OCI-M2 (cell line): ENCODE measurements at regions not wholly inside any gene's neighbourhood (a gene's known extent, or its start where the extent isn't known, plus 50 kb on each side); places are given as distances from the start of the nearest gene placed in this dataset.
"Not testable (repeated sequence)": the region's sequence is repeated elsewhere in the genome, so short reads cannot be mapped to it uniquely, and the experiment has no call there.

ENCODE experiments used
- DNase-seq: peaks from one replicate; lab custom pipeline; 2025; ENCODE audit not compliant: unreplicated experiment; lab: John Stamatoyannopoulos, UW

DNA sequence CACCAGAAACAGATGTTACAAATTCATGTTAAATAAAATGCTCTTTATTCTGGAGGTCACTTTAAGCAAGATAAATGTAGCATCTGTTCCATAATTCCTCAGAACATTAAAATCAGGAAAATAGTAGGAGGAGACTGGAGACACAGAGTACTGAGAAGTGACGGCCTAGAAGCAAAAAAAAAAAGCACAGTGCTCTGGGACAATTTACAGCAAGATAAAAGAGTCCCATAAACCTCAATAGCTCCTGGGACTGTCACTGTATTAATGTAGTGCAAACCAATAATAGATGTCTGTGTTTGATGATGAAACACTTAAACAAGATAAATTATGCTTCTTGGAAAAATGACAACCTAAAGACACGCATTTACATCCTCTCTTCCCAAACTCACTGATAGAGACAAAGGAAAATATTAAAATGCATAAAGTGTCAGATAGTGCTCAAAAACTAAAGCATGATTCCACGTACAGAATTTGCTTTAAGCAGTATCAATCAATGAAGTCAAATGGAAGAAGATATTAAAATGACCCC, 338.8 kb upstream of the REG3G start:
- DNase-seq = no peak

DNA sequence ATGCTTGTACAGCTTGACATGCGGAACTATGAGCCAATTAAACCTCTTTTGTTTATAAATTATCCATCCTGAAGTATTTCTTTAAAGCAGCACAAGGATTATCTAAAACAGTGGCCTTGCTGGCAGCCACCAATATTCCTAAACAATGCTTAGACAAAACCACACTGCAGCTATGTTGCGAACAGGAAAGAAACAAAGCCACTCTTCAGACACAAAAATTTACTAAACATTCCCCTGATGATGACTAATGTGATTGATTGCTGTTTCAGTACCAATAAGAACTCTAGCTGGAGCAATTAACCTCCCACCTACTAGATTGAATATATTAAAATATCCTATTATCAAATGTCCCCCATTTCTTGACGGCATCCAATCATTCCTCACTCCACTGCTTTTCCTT, 325.8 kb upstream of the REG3G start:
- no peak for DNase-seq

DNA sequence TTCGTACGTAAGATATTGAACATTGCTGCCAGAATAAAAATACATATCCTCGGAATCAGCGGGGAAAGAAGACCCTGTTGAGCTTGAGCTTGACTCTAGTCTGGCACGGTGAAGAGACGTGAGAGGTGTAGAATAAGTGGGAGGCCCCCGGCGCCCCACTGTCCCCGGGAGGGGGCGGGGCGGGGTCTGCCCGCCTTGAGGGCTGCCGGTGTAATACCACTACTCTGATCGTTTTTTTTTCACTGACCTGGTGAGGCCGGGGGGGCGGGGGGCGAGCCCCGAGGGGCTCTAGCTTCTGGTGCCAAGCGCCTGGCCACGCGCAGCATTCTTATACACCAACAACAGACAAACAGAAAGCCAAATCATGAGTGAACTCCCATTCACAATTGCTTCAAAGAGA, 324.0 kb upstream of the REG3G start:
- DNase-seq = no peak

DNA sequence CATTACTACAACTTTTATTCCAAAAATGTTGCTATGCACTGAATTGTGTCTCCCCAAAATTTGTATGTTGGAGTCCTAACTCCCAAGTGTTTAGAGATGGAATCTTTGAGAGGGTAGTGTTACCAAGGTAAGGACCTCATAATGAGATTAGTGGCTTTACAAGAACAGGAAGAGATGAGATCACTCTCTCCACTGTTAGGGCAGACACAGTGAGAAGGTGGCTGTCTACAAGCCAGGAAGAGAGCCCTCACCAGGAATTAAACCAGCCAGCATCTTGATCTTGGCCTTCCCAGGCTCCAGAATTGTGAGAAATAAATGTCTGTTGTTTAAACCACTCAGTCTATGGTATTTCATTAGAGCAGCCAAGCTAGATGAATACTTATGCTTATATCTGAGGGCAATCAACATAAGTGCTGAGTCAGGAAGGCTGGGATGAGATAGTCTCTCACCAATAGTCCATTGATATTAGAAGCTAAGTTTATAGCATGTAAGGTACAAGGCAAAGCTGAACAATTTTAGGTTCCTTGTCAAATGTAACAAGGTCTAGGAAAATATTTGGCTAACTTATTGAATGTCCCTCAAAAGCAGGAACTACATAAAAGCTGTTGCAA, 317.6 kb upstream of the REG3G start:
- DNase-seq = no peak

DNA sequence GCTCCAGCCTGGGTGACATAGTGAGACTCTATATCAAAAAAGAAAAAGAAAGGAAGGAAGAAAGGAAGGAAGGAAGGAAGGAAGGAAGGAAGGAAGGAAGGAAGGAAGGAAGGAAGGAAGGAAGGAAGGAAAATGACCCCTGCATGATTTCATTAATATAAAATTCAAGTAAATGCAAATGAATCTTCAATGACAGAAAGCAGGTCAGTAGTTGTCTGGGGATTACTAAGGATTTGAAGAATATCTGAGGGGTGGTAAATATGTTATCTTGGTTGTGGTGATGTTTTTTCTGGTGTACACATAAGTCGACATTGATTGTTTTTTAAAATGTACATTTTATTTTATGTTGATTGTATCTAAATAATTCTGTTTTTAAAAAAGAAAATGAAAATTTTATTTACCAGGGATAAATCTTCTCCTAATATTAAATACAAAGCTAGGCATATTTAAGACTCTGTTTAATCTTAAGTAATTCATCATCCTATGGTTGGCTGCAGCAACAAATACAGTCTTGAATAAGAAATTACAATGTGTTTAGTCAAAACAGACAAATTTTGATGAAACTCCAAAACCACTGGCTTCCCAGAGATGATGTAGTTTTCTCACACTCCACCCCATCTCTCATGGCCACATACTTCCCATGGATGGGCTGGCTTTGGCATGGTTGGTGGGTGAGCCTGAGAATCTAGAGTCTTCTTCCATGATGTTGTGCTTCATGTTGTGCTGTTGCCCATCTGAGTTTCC, 314.7 kb upstream of the REG3G start:
- DNase-seq = no peak

DNA sequence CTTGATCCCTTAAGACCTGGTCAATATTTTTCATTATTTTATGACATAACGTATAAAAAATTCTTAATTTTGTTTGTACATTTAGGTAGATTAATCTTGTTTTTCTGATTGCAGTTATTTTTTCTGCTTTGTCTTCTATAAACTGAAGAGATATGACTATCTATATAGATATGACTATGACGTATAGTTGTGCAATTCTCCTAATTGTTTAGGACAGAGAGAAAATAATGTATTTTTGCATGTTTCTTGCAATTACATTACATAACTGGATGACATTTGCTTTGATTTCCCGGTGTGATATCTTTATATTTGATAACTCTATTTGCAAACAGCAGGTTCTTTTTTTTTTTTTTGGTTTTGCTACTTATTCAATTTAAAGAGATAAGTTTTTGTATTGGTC, 310.2 kb upstream of the REG3G start:
- no peak for DNase-seq

DNA sequence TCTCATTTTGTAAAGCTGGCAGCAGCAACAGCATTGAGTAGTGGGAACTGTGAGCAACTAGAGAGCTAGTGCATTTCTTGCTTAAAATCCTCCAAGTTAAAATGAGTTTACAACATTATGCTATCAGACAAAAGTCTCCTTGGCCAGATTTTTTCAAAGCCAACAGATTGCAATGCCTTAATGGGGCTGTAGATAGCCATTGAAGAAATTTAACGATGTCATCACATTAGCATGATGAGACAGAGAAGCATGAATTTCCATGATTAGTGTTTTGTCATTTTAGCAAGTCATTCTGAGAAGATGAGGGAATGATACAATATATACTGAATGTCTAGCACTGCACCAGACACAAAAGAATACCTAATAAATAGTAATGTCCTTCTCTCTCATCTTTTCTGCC, 307.5 kb upstream of the REG3G start:
- DNase-seq = no peak

DNA sequence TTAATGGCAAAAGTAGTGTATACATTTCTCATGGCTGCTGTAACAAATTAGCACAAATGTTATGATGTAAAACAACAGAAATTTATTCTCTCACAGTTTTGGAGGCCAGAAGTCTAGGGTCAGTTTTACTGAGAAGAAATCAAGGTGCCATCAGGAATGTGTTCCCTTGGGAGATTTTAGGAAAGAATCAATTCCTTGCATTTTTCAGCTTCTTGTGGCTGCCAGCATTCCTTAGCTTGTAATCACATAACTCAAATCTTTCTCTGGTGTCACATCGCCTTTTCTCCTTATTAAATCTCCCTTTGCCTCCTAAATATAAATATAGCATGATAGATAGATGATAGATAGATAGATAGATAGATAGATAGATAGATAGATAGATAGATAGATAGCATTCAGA, 307.0 kb upstream of the REG3G start:
- DNase-seq = no peak

DNA sequence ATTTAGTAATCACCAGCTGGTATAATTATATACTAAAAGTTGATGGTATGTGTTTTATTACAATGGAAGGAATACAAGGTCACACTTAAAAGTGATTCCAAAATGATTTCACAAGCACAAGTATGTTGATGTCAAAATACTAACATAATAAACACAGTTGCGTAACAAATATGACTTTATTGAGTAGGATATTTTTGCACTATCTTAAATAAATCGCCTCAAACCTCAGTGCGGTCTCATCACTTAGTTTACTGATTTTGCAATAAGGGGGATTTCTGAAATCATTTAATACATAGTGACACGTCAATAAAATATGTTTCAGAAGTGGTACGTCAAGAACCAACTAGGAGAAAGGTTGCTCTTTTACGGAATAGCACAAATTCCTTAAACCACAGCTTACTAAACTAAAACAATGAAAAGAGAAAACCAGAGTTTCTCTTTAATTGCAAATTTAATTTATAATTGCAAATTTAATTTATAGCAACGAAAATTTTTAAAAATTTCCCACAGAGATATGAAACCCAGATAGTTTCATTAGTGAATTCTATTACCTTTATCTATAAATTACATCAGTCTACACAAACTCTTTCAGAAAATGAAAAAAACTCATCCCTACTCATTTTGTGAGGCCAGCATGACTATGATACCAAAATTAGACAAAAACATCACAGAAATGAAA, 304.0 kb upstream of the REG3G start:
- no peak for DNase-seq

DNA sequence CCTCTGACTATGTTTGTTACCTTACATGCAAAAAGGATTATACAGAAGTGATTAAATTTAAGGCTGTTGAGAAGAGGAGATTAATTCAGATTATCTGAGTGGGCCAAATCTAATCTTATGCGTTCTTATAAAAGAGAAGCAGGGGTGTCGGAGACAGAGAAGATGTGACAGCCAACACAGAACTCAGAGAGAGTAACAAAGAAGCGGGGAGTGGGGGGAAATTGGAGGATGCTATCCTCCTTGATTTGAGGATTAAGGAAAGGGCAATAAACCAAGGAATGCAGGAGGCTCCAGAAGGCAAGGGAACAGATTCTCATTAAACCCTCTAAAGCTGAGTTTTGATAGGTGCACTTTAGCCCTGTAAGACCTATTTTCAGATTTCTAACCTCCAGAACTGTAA, 291.3 kb upstream of the REG3G start:
- DNase-seq = no peak

DNA sequence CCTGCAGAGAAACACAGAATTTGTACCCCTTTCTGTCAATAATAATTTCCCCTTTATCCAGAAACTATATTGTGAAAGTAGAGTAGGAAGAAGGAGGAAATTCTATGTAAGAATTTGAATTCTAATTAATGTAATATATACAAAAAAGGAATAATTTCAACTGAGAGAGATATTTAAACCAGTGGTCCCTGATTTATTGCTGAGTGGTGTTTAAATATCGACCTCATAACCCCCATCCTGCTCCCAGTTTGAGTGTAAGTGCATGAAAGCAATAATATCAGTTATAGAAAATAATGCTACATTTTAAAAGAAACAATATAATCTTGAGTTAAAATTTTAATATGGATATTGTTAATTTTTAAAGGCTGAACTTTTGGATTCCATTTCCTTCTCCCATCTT, 286.2 kb upstream of the REG3G start:
- no peak for DNase-seq

DNA sequence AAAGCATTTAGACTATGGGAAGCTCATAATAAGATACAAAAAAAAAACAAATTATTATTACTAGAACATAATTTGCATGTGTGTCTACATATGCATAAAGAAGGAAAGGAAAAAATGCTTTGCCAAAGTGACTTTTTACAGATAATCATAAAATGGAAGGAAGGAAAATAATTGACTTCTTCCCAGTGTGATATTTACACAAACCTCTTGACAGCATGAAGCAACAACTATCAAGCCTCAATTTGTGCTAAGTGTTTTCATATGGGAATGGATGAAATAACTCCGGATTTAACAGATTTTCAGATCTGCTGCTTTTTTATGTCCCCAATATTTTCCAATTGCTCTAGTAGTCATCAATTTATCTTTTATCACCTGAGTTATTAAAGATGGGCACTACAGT, 275.9 kb upstream of the REG3G start:
- DNase-seq = no peak

DNA sequence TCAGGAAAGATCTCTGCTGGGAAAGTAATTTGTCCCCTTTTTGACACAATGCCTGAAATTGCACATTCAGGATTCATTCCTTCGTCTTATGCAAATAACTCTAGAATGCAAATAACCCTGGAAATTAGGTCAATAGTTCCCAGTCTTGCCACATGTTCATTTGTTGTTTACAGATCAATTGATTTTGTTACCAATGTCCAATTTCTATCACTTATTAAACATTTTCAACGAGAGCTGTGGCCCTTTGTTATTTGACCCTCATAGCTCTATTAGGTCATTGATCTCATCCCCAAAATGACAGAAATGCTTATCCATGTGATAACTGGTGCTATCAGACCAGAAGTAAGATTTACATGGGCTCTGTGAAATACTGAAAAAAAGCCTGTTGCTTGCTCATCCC, 275.3 kb upstream of the REG3G start:
- DNase-seq = no peak

DNA sequence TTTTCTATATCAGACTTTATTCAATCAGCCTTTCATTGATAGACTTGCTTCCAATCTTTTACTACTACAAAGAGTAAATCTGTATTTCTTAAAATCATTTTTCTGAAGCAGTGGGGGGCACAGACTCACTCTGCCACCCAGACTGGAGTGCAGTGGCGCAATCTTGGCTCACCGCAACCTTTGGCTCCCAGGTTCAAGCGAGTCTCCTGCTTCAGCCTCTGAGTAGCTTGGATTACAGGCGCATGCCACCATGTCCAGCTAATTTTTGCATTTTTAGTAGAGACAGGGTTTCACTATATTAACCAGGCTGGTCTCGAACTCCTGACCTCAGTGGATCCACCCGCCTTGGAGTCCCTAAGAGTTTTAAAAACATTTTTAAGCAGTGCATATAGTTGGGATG, 270.6 kb upstream of the REG3G start:
- no peak for DNase-seq

DNA sequence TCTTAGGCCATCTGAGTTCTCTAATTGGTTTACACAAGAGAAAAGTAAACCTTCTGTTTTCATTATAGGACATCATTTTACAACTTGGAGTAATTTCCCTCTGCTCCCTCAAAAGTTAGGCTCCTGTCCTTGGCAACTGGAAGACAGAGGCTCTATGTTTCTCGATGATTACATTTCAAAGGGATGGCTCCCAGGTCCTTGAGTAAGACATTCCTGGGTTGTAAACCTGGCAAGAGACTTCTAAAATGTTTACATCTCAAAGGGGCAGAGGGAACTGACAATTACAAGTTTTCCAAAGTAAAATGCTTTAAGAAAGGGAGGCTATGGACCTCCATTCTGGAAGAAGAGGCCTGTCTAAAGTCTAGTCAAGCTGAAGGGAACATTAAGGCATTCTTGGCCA, 268.3 kb upstream of the REG3G start:
- DNase-seq = no peak

DNA sequence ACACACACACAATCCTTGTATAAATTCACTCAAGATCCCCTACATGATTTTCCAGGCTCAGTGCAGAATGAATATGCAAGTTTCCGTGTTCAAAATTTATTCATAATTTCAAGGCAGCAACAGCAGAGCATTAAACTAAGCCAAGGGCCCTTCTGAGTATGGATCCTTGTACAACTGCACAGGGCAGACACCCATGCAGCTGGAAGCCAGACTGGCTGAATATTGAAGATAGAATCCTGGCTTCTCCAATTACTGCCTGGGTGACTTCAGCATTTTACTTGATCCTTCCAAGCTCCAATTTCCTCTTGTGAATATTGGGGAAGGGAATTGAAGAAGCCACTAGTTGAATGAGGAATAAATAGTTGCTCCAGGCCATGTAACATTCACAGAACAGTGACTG, 267.9 kb upstream of the REG3G start:
- DNase-seq = no peak

DNA sequence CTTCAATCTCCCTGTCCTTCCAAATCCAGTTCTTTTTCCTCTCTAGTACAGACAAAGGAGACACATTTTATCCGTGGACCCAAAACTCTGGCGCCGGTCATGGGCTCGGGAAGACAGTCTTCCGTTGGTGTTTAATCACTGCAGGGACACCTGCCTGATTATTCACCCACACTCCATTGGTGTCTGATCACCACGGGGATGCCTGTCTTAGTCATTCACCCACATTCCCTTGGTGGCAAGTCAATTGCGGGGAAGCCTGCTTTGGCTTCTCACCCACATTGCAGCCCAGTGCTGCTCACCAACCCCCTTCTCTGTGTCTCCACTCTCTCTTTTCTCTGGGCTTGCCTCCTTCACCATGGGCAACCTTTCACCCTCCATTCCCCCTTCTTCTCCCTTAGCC, 266.7 kb upstream of the REG3G start:
- not testable (repeated sequence) for DNase-seq

DNA sequence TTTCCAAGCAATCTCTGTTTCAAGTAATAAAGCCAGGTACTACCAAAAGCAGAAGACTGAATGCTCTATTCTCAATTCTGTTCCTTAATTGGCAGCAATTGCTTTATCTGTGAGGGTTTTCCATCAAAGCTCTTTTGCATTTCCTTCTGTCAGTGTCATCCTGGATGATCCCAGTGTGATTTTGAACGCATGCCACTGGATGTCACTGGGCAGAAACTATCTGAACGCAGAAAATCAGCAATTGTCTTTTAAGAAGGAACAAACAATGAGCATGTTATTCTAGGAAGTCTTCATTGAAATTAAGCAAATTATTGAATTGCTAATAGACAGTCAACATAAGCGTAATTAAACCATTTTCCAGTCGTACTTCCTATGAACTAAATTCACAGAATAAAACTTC, 259.0 kb upstream of the REG3G start:
- no peak for DNase-seq

DNA sequence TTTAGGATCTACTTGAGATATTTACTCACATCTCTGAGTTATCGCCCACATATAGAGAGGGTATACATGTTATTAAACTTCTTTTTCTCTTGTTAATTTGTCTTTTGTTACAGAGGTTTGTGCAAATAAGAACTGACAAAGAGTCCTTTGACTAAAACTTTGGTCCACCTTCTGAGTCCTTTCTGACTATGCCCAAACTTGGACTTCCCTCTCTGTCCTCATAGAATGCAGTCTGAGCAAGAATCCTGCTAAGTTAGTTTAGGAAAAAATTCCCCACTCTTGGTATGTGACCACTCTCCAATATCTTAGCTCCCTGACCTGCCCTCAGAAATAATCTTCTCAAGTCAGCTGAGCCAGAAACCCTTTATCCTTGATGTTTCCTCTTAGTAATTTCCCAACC, 257.5 kb upstream of the REG3G start:
- DNase-seq = no peak

DNA sequence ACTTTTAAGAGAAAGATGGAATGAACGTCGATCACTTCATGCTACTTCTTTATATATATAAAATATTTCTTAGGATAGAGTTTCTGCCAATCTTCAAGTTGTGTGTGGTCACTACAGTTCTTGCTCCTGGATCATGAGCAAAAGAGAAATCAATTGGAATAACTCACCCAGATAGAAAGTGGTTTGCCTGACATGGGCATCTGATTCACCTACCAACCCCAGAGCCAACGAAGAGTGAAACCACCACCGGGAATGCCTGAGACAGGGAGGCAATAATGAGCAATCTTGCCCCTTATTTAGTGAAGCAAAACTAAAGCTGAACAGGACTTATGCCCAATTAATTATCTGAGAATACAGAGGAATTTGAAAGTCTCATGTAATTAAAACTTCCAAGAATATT, 250.2 kb upstream of the REG3G start:
- no peak for DNase-seq

DNA sequence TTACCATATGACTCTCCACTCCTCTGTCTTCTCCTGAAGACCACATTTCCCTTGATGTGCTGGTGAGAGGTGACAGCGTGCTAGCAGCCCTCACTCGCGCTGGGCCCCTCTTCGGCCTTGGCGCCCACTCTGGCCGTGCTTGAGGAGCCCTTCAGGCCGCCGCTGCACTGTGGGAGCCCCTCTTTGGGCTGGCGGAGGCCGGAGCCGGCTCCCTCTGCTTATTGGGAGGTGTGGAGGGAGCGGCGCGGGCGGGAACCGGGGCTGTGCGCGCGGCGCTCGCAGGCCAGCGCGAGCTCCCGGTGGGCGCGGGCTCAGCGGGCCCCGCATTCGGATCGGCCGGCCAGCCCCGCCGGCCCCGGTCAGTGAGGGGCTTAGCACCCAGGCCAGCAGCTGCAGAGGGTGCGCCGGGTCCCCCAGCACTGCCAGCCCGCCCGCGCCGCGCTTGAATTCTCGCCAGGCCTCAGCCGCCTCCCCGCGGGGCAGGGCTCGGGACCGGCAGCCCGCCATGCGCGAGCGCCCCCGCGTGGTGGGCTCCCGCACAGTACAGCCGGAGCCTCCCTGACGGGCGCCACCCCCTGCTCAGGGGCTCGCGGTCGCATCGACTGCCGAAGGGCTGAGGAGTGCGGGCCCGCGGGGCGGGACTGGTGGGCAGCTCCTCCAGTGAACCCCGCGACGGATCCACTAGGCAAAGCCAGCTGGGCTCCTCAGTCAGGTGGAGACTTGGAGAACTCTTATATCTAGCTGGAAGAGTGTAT, 246.6 kb upstream of the REG3G start:
- no peak for DNase-seq

DNA sequence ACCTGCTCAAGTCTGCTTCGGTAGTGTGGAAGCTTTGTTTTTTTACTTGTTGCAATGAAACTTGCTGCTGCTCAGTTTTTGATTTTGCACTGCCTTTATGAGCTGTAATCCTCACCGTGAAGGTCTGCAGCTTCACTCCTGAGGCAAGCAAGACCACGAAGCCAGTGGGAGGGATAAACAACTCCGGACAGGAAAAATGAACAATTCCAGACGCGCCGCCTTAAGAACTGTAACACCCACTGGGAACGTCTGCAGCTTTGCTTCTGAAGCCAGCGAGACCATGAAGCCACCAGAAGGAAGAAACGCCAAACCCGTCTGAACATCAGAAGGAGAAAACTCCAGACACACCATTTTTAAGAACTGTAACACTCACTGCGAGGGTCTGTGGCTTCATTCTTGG, 245.7 kb upstream of the REG3G start:
- DNase-seq = no peak
